WI38 (cell line): ENCODE measurements at regions not wholly inside any gene's neighbourhood (a gene's known extent, or its start where the extent isn't known, plus 50 kb on each side); places are given as distances from the start of the nearest gene placed in this dataset.

Experiments used
- H3K4me3 ChIP-seq: 2 replicates; pipeline ENCODE4 v1.5.1; 2011; ENCODE audit warnings: low read depth, mild to moderate bottlenecking, control low read depth, low read length
- CTCF ChIP-seq: IDR thresholded peaks from 2 replicates; pipeline ENCODE4 v1.5.1; 2012; ENCODE audit warnings: low read depth, mild to moderate bottlenecking, control low read depth, low read length

- H3K4me3 ChIP-seq, result no peak overlapping the region
- TF ChIP-seq CTCF, result no peak
These were observed 107.5 kb upstream of the SESN3 start for GRCh38 chr11:95338430-95338991.

- TF ChIP-seq CTCF, result no peak
- H3K4me3 ChIP-seq, result no peak overlapping the region
These were observed 107.0 kb upstream of the SESN3 start for GRCh38 chr11:95337972-95338429.

- H3K4me3 ChIP-seq, result no peak overlapping the region
- no peak for TF ChIP-seq CTCF
These were observed 106.4 kb upstream of the SESN3 start for GRCh38 chr11:95337175-95337957.

GRCh38 chr11:95335989-95336388 lies 105.0 kb upstream of the SESN3 start:
- H3K4me3 ChIP-seq, result no peak overlapping the region
- TF ChIP-seq CTCF, result no peak

GRCh38 chr11:95331161-95331560 lies 100.2 kb upstream of the SESN3 start:
- TF ChIP-seq CTCF, result no peak
- H3K4me3 ChIP-seq, result no peak overlapping the region

GRCh38 chr11:95330302-95330701 lies 99.3 kb upstream of the SESN3 start:
- H3K4me3 ChIP-seq, result no peak overlapping the region
- no peak for TF ChIP-seq CTCF

GRCh38 chr11:95327273-95327948 lies 96.4 kb upstream of the SESN3 start:
- no peak for TF ChIP-seq CTCF
- no peak overlapping the region for H3K4me3 ChIP-seq
